ENCODE measurements at regions not wholly inside any gene's neighbourhood (a gene's known extent, or its start where the extent isn't known, plus 50 kb on each side); places are given as distances from the start of the nearest gene placed in this dataset.

DNA sequence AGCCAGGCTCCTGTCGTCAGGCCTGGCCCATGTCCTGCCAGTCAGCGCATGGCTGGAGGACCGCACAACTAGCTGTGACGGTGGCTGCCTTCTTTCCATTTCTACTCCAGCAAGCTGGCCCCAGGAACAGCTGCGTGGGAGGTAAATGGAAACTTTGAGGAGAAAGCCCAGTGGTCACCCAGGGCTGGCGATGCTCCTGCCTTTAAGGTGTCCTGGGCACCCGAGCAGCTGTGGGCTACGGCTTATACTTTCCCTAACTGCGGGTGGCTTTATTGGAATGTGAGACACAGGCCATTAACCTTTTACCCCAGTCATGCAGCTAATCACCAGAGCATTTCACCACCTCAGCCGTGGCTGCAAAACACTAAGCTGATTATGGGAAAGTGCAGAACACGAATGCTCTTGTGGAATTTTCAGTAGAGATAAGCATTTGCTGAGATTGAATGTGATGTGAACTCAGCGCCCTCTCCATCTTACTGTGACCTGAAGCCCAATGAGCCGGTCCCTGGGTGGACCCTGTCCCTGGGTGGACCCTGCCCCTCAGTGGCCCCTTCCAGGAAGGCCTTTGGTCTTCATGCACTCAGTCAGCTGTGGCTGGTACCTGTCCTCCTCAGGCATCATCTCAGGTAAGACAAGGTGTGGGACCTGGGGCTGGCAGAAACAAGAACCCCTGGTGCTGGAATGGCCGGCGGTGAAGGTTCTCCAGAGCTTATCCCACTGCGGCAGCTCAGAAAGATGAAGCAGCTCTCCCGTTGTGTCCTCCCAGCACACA lies 275.4 kb upstream of the HS6ST1 start:
- DNase-seq (ENCODE audit: low spot score), result no peak
- TF ChIP-seq RAD51 (IDR thresholded peaks at IDR 0.05; ENCODE audit: borderline replicate concordance) (no peak), ZSCAN9 (CRISPR knock-in tag; IDR thresholded peaks at IDR 0.05; ENCODE audit: borderline replicate concordance) (no peak), ZNF350 (CRISPR knock-in tag; IDR thresholded peaks at IDR 0.05; ENCODE audit: borderline replicate concordance, low read depth) (0 out of 2 replicates have a peak, but pooled peaks have one; percentile 18), BRCA1 (CRISPR knock-in tag; IDR thresholded peaks at IDR 0.05) (no peak), ZBTB8A (CRISPR knock-in tag; IDR thresholded peaks at IDR 0.05; ENCODE audit: borderline replicate concordance, low read depth) (no peak), HNF4A (CRISPR knock-in tag; IDR thresholded peaks at IDR 0.05) (0 out of 2 replicates have a peak, but pooled peaks have one; percentile 33), ZNF678 (CRISPR knock-in tag; IDR thresholded peaks at IDR 0.05) (no peak), ZBTB20 (CRISPR knock-in tag; IDR thresholded peaks at IDR 0.05; ENCODE audit: borderline replicate concordance, low read depth) (no peak), DMAP1 (CRISPR knock-in tag; IDR thresholded peaks at IDR 0.05) (no peak), GFI1 (CRISPR knock-in tag; IDR thresholded peaks at IDR 0.05; ENCODE audit: borderline replicate concordance) (peak; percentile 39; the same call in 1 of the 2 replicates), LCORL (IDR thresholded peaks at IDR 0.05) (no peak), LCORL (CRISPR knock-in tag; IDR thresholded peaks at IDR 0.05) (peak; percentile 59; the same call in 1 of the 2 replicates)
- TF ChIP-seq, protein P1, sequence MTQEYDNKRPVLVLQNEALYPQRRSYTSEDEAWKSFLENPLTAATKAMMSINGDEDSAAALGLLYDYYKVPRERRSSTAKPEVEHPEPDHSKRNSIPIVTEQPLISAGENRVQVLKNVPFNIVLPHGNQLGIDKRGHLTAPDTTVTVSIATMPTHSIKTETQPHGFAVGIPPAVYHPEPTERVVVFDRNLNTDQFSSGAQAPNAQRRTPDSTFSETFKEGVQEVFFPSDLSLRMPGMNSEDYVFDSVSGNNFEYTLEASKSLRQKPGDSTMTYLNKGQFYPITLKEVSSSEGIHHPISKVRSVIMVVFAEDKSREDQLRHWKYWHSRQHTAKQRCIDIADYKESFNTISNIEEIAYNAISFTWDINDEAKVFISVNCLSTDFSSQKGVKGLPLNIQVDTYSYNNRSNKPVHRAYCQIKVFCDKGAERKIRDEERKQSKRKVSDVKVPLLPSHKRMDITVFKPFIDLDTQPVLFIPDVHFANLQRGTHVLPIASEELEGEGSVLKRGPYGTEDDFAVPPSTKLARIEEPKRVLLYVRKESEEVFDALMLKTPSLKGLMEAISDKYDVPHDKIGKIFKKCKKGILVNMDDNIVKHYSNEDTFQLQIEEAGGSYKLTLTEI (CRISPR knock-in tag; conservative IDR thresholded peaks at IDR 0.05), result no peak
- TF ChIP-seq, protein P2, sequence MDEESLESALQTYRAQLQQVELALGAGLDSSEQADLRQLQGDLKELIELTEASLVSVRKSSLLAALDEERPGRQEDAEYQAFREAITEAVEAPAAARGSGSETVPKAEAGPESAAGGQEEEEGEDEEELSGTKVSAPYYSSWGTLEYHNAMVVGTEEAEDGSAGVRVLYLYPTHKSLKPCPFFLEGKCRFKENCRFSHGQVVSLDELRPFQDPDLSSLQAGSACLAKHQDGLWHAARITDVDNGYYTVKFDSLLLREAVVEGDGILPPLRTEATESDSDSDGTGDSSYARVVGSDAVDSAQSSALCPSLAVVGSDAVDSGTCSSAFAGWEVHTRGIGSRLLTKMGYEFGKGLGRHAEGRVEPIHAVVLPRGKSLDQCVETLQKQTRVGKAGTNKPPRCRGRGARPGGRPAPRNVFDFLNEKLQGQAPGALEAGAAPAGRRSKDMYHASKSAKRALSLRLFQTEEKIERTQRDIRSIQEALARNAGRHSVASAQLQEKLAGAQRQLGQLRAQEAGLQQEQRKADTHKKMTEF (CRISPR knock-in tag; IDR thresholded peaks at IDR 0.05), result no peak
- TF ChIP-seq, protein P3, sequence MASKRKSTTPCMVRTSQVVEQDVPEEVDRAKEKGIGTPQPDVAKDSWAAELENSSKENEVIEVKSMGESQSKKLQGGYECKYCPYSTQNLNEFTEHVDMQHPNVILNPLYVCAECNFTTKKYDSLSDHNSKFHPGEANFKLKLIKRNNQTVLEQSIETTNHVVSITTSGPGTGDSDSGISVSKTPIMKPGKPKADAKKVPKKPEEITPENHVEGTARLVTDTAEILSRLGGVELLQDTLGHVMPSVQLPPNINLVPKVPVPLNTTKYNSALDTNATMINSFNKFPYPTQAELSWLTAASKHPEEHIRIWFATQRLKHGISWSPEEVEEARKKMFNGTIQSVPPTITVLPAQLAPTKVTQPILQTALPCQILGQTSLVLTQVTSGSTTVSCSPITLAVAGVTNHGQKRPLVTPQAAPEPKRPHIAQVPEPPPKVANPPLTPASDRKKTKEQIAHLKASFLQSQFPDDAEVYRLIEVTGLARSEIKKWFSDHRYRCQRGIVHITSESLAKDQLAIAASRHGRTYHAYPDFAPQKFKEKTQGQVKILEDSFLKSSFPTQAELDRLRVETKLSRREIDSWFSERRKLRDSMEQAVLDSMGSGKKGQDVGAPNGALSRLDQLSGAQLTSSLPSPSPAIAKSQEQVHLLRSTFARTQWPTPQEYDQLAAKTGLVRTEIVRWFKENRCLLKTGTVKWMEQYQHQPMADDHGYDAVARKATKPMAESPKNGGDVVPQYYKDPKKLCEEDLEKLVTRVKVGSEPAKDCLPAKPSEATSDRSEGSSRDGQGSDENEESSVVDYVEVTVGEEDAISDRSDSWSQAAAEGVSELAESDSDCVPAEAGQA (IDR thresholded peaks at IDR 0.05; ENCODE audit: low read depth), result no peak
- TF ChIP-seq, protein P3 (CRISPR knock-in tag; IDR thresholded peaks at IDR 0.05; ENCODE audit: borderline replicate concordance), result no peak

More for the DNA sequence above, 275.4 kb upstream of the HS6ST1 start:
- Histone ChIP-seq H3K79me2 (ENCODE audit: insufficient read depth, low read length) (no peaks in the 10 kb centered on the region), H3K4me1 (ENCODE audit: insufficient read depth, low read length) (peaks cover 28% of the 10 kb centered on the region), H3K9ac (ENCODE audit: insufficient read depth, low read depth, low read length) (no peak overlapping the region), H2AFZ (ENCODE audit: low read length) (peak overlapping the region; percentile 87), H3K4me3 (replicated peaks in 1 of 3; ENCODE audit: insufficient read depth in 1 of 3, low read depth in 2 of 3, low read length in 3 of 3) (peak overlapping the region in 1 of 3 experiments; percentile 73; a peak in 2 of 6 replicates), H4K20me1 (ENCODE audit: insufficient read depth, low read length) (no peaks in the 10 kb centered on the region), H3K27me3 (ENCODE audit: control insufficient read depth in 1 of 2, insufficient read depth in 2 of 2, low read length in 2 of 2) (peaks cover 6 to 44% of the 10 kb centered on the region in 2 experiments; a peak in 4 of 5 replicates), H3K36me3 (replicated peaks in 1 of 2; ENCODE audit: control insufficient read depth in 1 of 2, insufficient read depth in 2 of 2, low read length in 2 of 2) (no peaks in the 10 kb centered on the region), H3K4me2 (ENCODE audit: low read depth, low read length) (peak overlapping the region; percentile 97), H3K27ac (ENCODE audit: extremely low read length, insufficient read depth, low read length) (no peak overlapping the region), H3K9me3 (ENCODE audit: low read length) (no peaks in the 10 kb centered on the region)
- ATAC-seq (peak; percentile 29), FAIRE-seq (no peak)
- intact Hi-C loops (cut with micrococcal nuclease; ENCODE audit: unreplicated experiment), result no loop called here
- in situ Hi-C loops (cut with HindIII; ENCODE audit: extremely low pct_ligation_motif_present, low pct_unique_long_range_greater_than_20kb), result no loop called here
- BruUV-seq (replicated peaks), result no TSS peak
- WGBS (ENCODE audit: low lambda C conversion rate), result 9% methylated on average over 17 of the region's 17 CpGs
- ChIA-PET CTCF (ENCODE audit: low intra/inter-chr PET ratio, low total read pairs) (no interaction called here), POLR2A (no interaction called here)
